Keratinocyte (primary cell): ENCODE measurements at regions not wholly inside any gene's neighbourhood (a gene's known extent, or its start where the extent isn't known, plus 50 kb on each side); places are given as distances from the start of the nearest gene placed in this dataset.
"Not testable (repeated sequence)": the region's sequence is repeated elsewhere in the genome, so short reads cannot be mapped to it uniquely, and the experiment has no call there.

Source experiments
- EZH2 ChIP-seq: IDR thresholded peaks from one replicate; pipeline ENCODE4 v1.6.1; 2012; ENCODE audit warnings: inconsistent platforms, mild to moderate bottlenecking, low read length, moderate library complexity
- TF ChIP-seq, protein P1 (sequence below), 3 experiments: IDR thresholded peaks in 1 of 3; conservative IDR thresholded peaks in 1 of 3; optimal IDR thresholded peaks in 1 of 3; 2 replicates in 2 of 3; 3 replicates in 1 of 3; pipeline versions ENCODE3 to v1.5.1; 2011; ENCODE audit warnings: low read length in 3 of 3, mild to moderate bottlenecking in 3 of 3, moderate library complexity in 2 of 3, control low read depth in 1 of 3, inconsistent platforms in 1 of 3; ENCODE audit not compliant: insufficient read depth in 2 of 3; ENCODE audit errors: extremely low read depth in 1 of 3

DNA sequence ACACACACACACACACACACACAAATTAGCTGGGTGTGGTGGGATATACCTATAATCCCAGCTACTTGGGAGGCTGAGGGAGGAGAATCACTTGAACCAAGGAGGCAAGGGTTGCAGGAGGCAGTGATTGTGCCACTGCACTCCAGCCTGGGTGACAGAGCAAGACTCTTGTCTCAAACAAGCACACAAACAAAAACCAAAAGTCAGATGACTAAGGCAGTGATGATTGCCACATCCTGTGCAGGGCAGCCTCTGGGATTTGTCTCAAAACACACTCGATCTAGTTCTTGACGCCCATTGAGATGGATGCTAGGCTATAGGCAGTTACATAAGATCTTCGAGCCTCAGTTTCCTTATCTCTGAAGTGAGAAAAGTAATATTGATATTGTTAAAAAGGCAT lies 183.1 kb upstream of the NOTCH2NLA start:
- TF ChIP-seq, protein P1, sequence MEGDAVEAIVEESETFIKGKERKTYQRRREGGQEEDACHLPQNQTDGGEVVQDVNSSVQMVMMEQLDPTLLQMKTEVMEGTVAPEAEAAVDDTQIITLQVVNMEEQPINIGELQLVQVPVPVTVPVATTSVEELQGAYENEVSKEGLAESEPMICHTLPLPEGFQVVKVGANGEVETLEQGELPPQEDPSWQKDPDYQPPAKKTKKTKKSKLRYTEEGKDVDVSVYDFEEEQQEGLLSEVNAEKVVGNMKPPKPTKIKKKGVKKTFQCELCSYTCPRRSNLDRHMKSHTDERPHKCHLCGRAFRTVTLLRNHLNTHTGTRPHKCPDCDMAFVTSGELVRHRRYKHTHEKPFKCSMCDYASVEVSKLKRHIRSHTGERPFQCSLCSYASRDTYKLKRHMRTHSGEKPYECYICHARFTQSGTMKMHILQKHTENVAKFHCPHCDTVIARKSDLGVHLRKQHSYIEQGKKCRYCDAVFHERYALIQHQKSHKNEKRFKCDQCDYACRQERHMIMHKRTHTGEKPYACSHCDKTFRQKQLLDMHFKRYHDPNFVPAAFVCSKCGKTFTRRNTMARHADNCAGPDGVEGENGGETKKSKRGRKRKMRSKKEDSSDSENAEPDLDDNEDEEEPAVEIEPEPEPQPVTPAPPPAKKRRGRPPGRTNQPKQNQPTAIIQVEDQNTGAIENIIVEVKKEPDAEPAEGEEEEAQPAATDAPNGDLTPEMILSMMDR (optimal IDR thresholded peaks at IDR 0.05 in 1 of 3, IDR thresholded peaks at IDR 0.05 in 1 of 3, conservative IDR thresholded peaks at IDR 0.05 in 1 of 3; ENCODE audit: extremely low read depth in 1 of 3, insufficient read depth in 2 of 3, low read length in 3 of 3): not testable (repeated sequence)
- not testable (repeated sequence) for TF ChIP-seq EZH2
